HEK293 (cell line): ENCODE measurements at regions not wholly inside any gene's neighbourhood (a gene's known extent, or its start where the extent isn't known, plus 50 kb on each side); places are given as distances from the start of the nearest gene placed in this dataset.
"Not testable (repeated sequence)": the region's sequence is repeated elsewhere in the genome, so short reads cannot be mapped to it uniquely, and the experiment has no call there.

Experiments used
- CTCF ChIA-PET: fragments of 350-600 bp; formaldehyde crosslinking; extraction: SDS; loops from one replicate; lab custom pipeline; 2021; ENCODE audit warnings: antibody characterized with exemption; lab: Yijun Ruan, JAX
- POLR2A ChIA-PET: fragments of 300-600 bp; formaldehyde crosslinking; extraction: SDS; loops from one replicate; lab custom pipeline; 2020; ENCODE audit warnings: antibody characterized with exemption, inconsistent platforms; lab: Yijun Ruan, JAX
- H3K27ac ChIP-seq: fragments of 200-500 bp; sonication (Bioruptor generic); 2 replicates; pipeline ENCODE4 v1.5.1; 2014; ENCODE audit warnings: low read depth, low read length, control low read depth, inconsistent platforms; ENCODE audit errors: extremely low read depth
- H3K36me3 ChIP-seq, 2 experiments: fragments of 200-500 bp in 1 of 2; sonication (Bioruptor generic) in 1 of 2; 1 replicate in 1 of 2; 2 replicates in 1 of 2; pipeline ENCODE4 v1.5.1; 2014 to 2017; ENCODE audit warnings: inconsistent platforms in 2 of 2, low read length in 2 of 2; ENCODE audit not compliant: control insufficient read depth in 2 of 2, insufficient read depth in 1 of 2
- H3K4me1 ChIP-seq: fragments of 200-500 bp; sonication (Bioruptor generic); 2 replicates; pipeline ENCODE4 v1.5.1; 2014; ENCODE audit warnings: mild to moderate bottlenecking, low read length, inconsistent platforms; ENCODE audit not compliant: control insufficient read depth, insufficient read depth
- H3K4me3 ChIP-seq: 2 replicates; pipeline ENCODE4 v1.5.1; 2011; ENCODE audit warnings: low read depth, mild to moderate bottlenecking, control low read depth, low read length, moderate library complexity
- H3K9me3 ChIP-seq: fragments of 200-500 bp; sonication (Bioruptor generic); 2 replicates; pipeline ENCODE4 v1.5.1; 2014; ENCODE audit warnings: low read depth, low read length, inconsistent platforms; ENCODE audit not compliant: control insufficient read depth, insufficient read depth
- ZBTB8A ChIP-seq: fragments of 450-650 bp; formaldehyde crosslinking; IDR thresholded peaks from 2 replicates; pipeline ENCODE4 v1.5.1; 2016; ENCODE audit warnings: missing biosample characterization, missing genetic modification characterization
- ZFHX2 ChIP-seq: fragments of 450-650 bp; formaldehyde crosslinking; conservative IDR thresholded peaks from 2 replicates; pipeline ENCODE4 v1.5.1; 2016; ENCODE audit warnings: missing biosample characterization, missing genetic modification characterization
- ZIC2 ChIP-seq: fragments of 450-650 bp; formaldehyde crosslinking; IDR thresholded peaks from 2 replicates; pipeline ENCODE4 v1.5.1; 2016; ENCODE audit warnings: missing biosample characterization, missing genetic modification characterization
- ZNF146 ChIP-seq: fragments of 450-650 bp; formaldehyde crosslinking; IDR thresholded peaks from 2 replicates; pipeline ENCODE4 v1.5.1; 2016; ENCODE audit warnings: missing biosample characterization, missing genetic modification characterization
- ZNF174 ChIP-seq: fragments of 450-650 bp; formaldehyde crosslinking; IDR thresholded peaks from 2 replicates; pipeline ENCODE4 v1.5.0; 2017; ENCODE audit warnings: missing biosample characterization, mild to moderate bottlenecking, missing genetic modification characterization
- ZNF202 ChIP-seq: fragments of 450-650 bp; formaldehyde crosslinking; IDR thresholded peaks from 2 replicates; pipeline ENCODE4 v1.5.1; 2016; ENCODE audit warnings: missing biosample characterization, missing genetic modification characterization, borderline replicate concordance
- ZNF350 ChIP-seq: fragments of 450-650 bp; formaldehyde crosslinking; IDR thresholded peaks from 2 replicates; pipeline ENCODE4 v1.5.0; 2017; ENCODE audit warnings: missing biosample characterization, mild to moderate bottlenecking, missing genetic modification characterization
- ZNF426 ChIP-seq: fragments of 450-650 bp; formaldehyde crosslinking; IDR thresholded peaks from 2 replicates; pipeline ENCODE4 v1.5.1; 2017; ENCODE audit warnings: missing biosample characterization, missing genetic modification characterization, mild to moderate bottlenecking, inconsistent platforms, moderate library complexity
- ZNF670 ChIP-seq: fragments of 450-650 bp; formaldehyde crosslinking; IDR thresholded peaks from 2 replicates; pipeline ENCODE4 v1.5.1; 2016; ENCODE audit warnings: missing biosample characterization, missing genetic modification characterization, low read depth
- ZNF747 ChIP-seq: fragments of 450-650 bp; formaldehyde crosslinking; IDR thresholded peaks from 2 replicates; pipeline ENCODE4 v1.5.1; 2016; ENCODE audit warnings: missing biosample characterization, missing genetic modification characterization
- TF ChIP-seq, protein P1 (sequence below): fragments of 450-650 bp; formaldehyde crosslinking; IDR thresholded peaks from 2 replicates; pipeline ENCODE4 v1.5.1; 2016; ENCODE audit warnings: missing biosample characterization, missing genetic modification characterization
- TF ChIP-seq, protein P2 (sequence below): fragments of 450-650 bp; IDR thresholded peaks from 2 replicates; pipeline ENCODE4 v1.5.1; 2018; ENCODE audit warnings: missing biosample characterization, missing genetic modification characterization

DNA sequence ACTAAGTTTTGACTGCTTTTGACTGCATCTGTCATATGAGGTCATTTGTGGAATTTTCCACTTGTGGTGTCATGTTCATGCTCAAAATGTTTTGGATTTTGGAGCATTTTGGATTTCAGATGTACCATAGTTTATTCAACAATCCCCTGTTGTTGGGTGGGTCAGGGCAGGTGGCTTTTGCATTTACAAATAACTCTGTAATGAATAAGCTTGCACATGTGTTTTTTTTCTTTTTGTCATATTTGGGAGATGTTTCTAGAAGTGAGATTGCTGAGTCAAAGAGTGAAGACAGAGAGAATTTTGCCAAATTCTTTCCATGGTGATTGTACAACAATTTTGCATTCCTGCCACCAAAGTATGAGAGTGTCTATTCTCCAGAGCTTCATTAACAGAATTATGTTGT lies 62.4 kb upstream of the ADPGK start:
- Histone ChIP-seq H3K9me3 (no peaks in the 10 kb centered on the region), H3K4me1 (peaks cover 2% of the 10 kb centered on the region; the same call in 1 of the 2 replicates), H3K27ac (no peak overlapping the region), H3K4me3 (no peak overlapping the region), H3K36me3 (no peaks in the 10 kb centered on the region)
- ChIA-PET POLR2A (no interaction called here), CTCF (interaction anchor here (0.6 to 3.6 kb wide), 4 partner anchors 8 to 246 kb away, joined by 3 to 14 read pairs (median 4); no protein-coding TSS in a partner anchor)
- TF ChIP-seq ZNF747 (tag by site-specific recombination) = no peak

GRCh38 chr15:72844067-72844466 lies 60.5 kb upstream of the ADPGK start:
- H3K27ac ChIP-seq = no peak overlapping the region
- no peaks in the 10 kb centered on the region for H3K36me3 ChIP-seq
- H3K4me3 ChIP-seq = no peak overlapping the region
- ChIA-PET CTCF (interaction anchor here (0.7 to 3.6 kb wide), 2 partner anchors 9 to 52 kb away, joined by 3 to 14 read pairs; no protein-coding TSS in a partner anchor), POLR2A (no interaction called here)
- H3K4me1 ChIP-seq = peaks cover 2% of the 10 kb centered on the region; the same call in 1 of the 2 replicates
- no peaks in the 10 kb centered on the region for H3K9me3 ChIP-seq
- TF ChIP-seq ZNF174 (tag by site-specific recombination) (no peak), ZNF202 (no peak), ZNF350 (tag by site-specific recombination) (no peak), ZNF426 (tag by site-specific recombination) (no peak)
- TF ChIP-seq, protein P1, sequence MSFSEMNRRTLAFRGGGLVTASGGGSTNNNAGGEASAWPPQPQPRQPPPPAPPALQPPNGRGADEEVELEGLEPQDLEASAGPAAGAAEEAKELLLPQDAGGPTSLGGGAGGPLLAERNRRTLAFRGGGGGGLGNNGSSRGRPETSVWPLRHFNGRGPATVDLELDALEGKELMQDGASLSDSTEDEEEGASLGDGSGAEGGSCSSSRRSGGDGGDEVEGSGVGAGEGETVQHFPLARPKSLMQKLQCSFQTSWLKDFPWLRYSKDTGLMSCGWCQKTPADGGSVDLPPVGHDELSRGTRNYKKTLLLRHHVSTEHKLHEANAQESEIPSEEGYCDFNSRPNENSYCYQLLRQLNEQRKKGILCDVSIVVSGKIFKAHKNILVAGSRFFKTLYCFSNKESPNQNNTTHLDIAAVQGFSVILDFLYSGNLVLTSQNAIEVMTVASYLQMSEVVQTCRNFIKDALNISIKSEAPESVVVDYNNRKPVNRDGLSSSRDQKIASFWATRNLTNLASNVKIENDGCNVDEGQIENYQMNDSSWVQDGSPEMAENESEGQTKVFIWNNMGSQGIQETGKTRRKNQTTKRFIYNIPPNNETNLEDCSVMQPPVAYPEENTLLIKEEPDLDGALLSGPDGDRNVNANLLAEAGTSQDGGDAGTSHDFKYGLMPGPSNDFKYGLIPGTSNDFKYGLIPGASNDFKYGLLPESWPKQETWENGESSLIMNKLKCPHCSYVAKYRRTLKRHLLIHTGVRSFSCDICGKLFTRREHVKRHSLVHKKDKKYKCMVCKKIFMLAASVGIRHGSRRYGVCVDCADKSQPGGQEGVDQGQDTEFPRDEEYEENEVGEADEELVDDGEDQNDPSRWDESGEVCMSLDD (tag by site-specific recombination) = no peak
- TF ChIP-seq, protein P2, sequence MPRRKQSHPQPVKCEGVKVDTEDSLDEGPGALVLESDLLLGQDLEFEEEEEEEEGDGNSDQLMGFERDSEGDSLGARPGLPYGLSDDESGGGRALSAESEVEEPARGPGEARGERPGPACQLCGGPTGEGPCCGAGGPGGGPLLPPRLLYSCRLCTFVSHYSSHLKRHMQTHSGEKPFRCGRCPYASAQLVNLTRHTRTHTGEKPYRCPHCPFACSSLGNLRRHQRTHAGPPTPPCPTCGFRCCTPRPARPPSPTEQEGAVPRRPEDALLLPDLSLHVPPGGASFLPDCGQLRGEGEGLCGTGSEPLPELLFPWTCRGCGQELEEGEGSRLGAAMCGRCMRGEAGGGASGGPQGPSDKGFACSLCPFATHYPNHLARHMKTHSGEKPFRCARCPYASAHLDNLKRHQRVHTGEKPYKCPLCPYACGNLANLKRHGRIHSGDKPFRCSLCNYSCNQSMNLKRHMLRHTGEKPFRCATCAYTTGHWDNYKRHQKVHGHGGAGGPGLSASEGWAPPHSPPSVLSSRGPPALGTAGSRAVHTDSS (tag by site-specific recombination) = no peak

- H3K27ac ChIP-seq, POLR2A ChIA-PET, CTCF ChIA-PET, H3K36me3 ChIP-seq, H3K9me3 ChIP-seq, H3K4me1 ChIP-seq, H3K4me3 ChIP-seq: not testable (repeated sequence)
- peak; percentile 90 for TF ChIP-seq ZNF146 (tag by site-specific recombination)
These were observed 59.8 kb upstream of the ADPGK start for GRCh38 chr15:72843340-72843739.

DNA sequence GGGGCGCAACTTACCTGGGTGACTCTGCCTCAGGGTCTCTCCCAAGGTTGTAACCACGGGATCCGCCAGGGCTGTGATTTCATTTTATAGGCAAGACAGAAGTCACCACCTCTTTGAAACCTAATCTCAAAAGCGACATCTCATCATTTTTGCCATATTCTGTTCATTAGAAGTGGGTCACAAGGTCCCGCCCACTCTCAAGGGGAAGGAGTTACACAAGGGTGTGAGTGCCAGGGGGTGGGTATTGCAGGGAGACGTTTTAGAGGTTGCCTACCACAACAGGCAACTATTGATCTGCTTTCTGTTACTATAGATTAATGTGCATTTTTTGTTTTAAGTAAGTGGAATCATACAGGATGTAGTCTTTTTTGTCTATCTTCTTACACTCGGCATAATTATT lies 56.6 kb upstream of the ADPGK start:
- 0 out of 2 replicates have a peak, but pooled peaks have one; percentile 25 for TF ChIP-seq ZFHX2
- no peak for TF ChIP-seq ZBTB8A
- TF ChIP-seq, all 188 proteins: peak for 1
- H3K9me3 ChIP-seq = no peaks in the 10 kb centered on the region
- ChIA-PET CTCF (no interaction called here), POLR2A (no interaction called here)
- no peaks in the 10 kb centered on the region for H3K4me1 ChIP-seq
- H3K36me3 ChIP-seq = no peaks in the 10 kb centered on the region
- no peak overlapping the region for H3K27ac ChIP-seq
- H3K4me3 ChIP-seq = no peak overlapping the region

DNA sequence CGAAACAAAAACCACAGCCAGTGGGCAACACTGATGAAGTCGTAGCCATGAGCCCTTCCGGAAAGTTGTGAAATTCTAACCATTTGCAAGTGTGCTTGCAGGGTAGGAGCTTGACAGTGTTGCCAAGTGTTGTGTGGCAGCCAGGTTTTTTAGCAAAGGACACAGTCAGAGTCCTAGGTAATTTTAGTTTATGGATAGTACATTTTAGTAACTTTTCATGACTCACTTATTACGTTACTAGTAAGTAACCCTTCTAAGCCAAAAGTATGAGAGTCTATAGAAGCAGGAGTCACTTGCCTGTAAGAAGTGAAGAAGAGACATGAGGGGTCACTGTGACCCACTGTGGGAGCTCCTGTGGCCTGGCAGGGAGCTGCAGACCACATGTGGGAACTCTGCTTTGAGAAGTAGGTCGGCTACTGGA lies 54.8 kb upstream of the ADPGK start:
- ChIA-PET POLR2A (no interaction called here), CTCF (interaction anchor here (0.6 to 1.2 kb wide), 4 partner anchors 8 to 256 kb away, joined by 3 to 4 read pairs (median 3); no protein-coding TSS in a partner anchor)
- TF ChIP-seq ZNF670 (tag by site-specific recombination) (no peak), ZIC2 (peak; percentile 55; the same call in 1 of the 2 replicates)
- H3K36me3 ChIP-seq = no peaks in the 10 kb centered on the region
- H3K4me1 ChIP-seq = no peaks in the 10 kb centered on the region
- H3K27ac ChIP-seq = no peak overlapping the region
- no peak overlapping the region for H3K4me3 ChIP-seq
- H3K9me3 ChIP-seq = no peaks in the 10 kb centered on the region
